A549 (cell line): ENCODE measurements at regions not wholly inside any gene's neighbourhood (a gene's known extent, or its start where the extent isn't known, plus 50 kb on each side); places are given as distances from the start of the nearest gene placed in this dataset.

Source experiments
- ATAC-seq, 2 experiments: fragments of 200-7000 bp in 1 of 2; fragments of >200 bp in 1 of 2; cut with Nextera tagmentation in 1 of 2; cut with Tn5 transposase in 1 of 2; 3 replicates each; pipeline versions ENCODE4 v1.8.0 to v1.9.1; 2018 to 2020; ENCODE audit warnings: mild to moderate bottlenecking in 1 of 2, moderate library complexity in 1 of 2
- CTCF ChIA-PET: fragments of 300-600 bp; sonication (Branson Sonifier 250); formaldehyde crosslinking; extraction: SDS; loops from one replicate; lab custom pipeline; 2021; ENCODE audit warnings: antibody characterized with exemption, inconsistent platforms; lab: Yijun Ruan, JAX
- POLR2A ChIA-PET: fragments of 350-600 bp; formaldehyde crosslinking; extraction: SDS; loops from one replicate; lab custom pipeline; 2021; ENCODE audit warnings: antibody characterized with exemption, inconsistent platforms; lab: Yijun Ruan, JAX
- DNase-seq, 2 experiments: peaks; one replicate each; pipeline versions ENCODE4 v3.0.0 to v3.0.0-alpha.2; 2011 to 2016; ENCODE audit warnings: low read depth in 1 of 2, low spot score in 1 of 2
- FAIRE-seq: peaks from 2 replicates; lab custom pipeline; 2011; peaks lifted over from hg19 to GRCh38; lab: Jason Lieb, UNC
- H3K27ac ChIP-seq, 2 experiments: fragments of >200 bp; sonication (Bioruptor Twin); formaldehyde crosslinking; 3 replicates each; pipeline ENCODE4 v1.5.1; 2016 to 2017
- H3K4me1 ChIP-seq: fragments of >200 bp; sonication (Bioruptor Twin); formaldehyde crosslinking; 3 replicates; pipeline ENCODE4 v1.6.1; 2016
- H3K4me2 ChIP-seq: fragments of >200 bp; sonication (Bioruptor Twin); formaldehyde crosslinking; 3 replicates; pipeline ENCODE4 v1.6.1; 2016
- H3K4me3 ChIP-seq: fragments of >200 bp; sonication (Bioruptor Twin); formaldehyde crosslinking; 3 replicates; pipeline ENCODE4 v1.5.1; 2016
- H3K9me3 ChIP-seq: fragments of >200 bp; sonication (Bioruptor Twin); formaldehyde crosslinking; 3 replicates; pipeline ENCODE4 v1.6.1; 2016
- ATOH8 ChIP-seq: fragments of 250-450 bp; sonication (Bioruptor Pico); IDR thresholded peaks from 2 replicates; pipeline ENCODE4 v1.5.0; 2020; ENCODE audit warnings: low read depth, mild to moderate bottlenecking, moderate library complexity
- BCL3 ChIP-seq: fragments of >200 bp; sonication (Bioruptor Twin); formaldehyde crosslinking; IDR thresholded peaks from 3 replicates; pipeline ENCODE4 v1.6.1; 2016
- CBX8 ChIP-seq: fragments of 200-600 bp; sonication (generic); IDR thresholded peaks from 2 replicates; pipeline ENCODE4 v1.6.1; 2016
- EHMT2 ChIP-seq: fragments of 200-600 bp; sonication (generic); IDR thresholded peaks from 2 replicates; pipeline ENCODE4 v1.6.1; 2016; ENCODE audit warnings: antibody characterized with exemption, low read depth, mild to moderate bottlenecking, moderate library complexity
- ELK1 ChIP-seq: fragments of 150-350 bp; IDR thresholded peaks from 2 replicates; pipeline ENCODE4 v1.6.1; 2014; ENCODE audit warnings: low read depth, mild to moderate bottlenecking, low read length
- EP300 ChIP-seq, 2 experiments: fragments of >200 bp; sonication (Bioruptor Twin); formaldehyde crosslinking; IDR thresholded peaks; 2 replicates in 1 of 2; 3 replicates in 1 of 2; pipeline ENCODE4 v1.6.1; 2016 to 2017
- FOXS1 ChIP-seq: fragments of 250-450 bp; sonication (Bioruptor Pico); IDR thresholded peaks from 2 replicates; pipeline ENCODE4 v1.5.0; 2020; ENCODE audit warnings: mild to moderate bottlenecking, moderate library complexity
- HDAC2 ChIP-seq: fragments of 200-600 bp; sonication (generic); IDR thresholded peaks from 2 replicates; pipeline ENCODE4 v1.6.1; 2016
- HES2 ChIP-seq: fragments of >200 bp; sonication (Bioruptor Twin); formaldehyde crosslinking; IDR thresholded peaks from 2 replicates; pipeline ENCODE4 v1.6.1; 2016
- HMGXB4 ChIP-seq: fragments of 250-450 bp; sonication (Bioruptor Pico); IDR thresholded peaks from 2 replicates; pipeline ENCODE4 v1.5.0; 2021; ENCODE audit warnings: mild to moderate bottlenecking, moderate library complexity, borderline replicate concordance
- JUN ChIP-seq, 2 experiments: fragments of >200 bp; sonication (Bioruptor Twin); formaldehyde crosslinking; IDR thresholded peaks; 2 replicates in 1 of 2; 3 replicates in 1 of 2; pipeline ENCODE4 v1.6.1; 2016 to 2017
- JUNB ChIP-seq: fragments of >200 bp; sonication (Bioruptor Twin); formaldehyde crosslinking; IDR thresholded peaks from 2 replicates; pipeline ENCODE4 v1.6.1; 2016
- KDM1A ChIP-seq: fragments of 200-600 bp; sonication (generic); IDR thresholded peaks from 2 replicates; pipeline ENCODE4 v1.6.1; 2016; ENCODE audit warnings: low read depth, mild to moderate bottlenecking
- NR3C1 ChIP-seq: fragments of >200 bp; sonication (Bioruptor Twin); formaldehyde crosslinking; IDR thresholded peaks from 3 replicates; pipeline ENCODE4 v1.6.1; 2017
- POLR2AphosphoS2 ChIP-seq: conservative IDR thresholded peaks from 2 replicates; pipeline ENCODE4 v1.6.1; 2012; ENCODE audit warnings: low read length, improper control_type of control experiment, inconsistent platforms
- RNF2 ChIP-seq: fragments of 200-600 bp; sonication (generic); IDR thresholded peaks from 2 replicates; pipeline ENCODE4 v1.6.1; 2016; ENCODE audit warnings: low read depth, mild to moderate bottlenecking, antibody characterized with exemption, moderate library complexity, borderline replicate concordance
- SMC3 ChIP-seq: fragments of >200 bp; sonication (Bioruptor Twin); formaldehyde crosslinking; IDR thresholded peaks from 3 replicates; pipeline ENCODE4 v1.6.1; 2018; ENCODE audit warnings: inconsistent platforms
- SREBF2 ChIP-seq: fragments of 450-650 bp; IDR thresholded peaks from 2 replicates; pipeline ENCODE4 v1.6.1; 2014; ENCODE audit warnings: mild to moderate bottlenecking, moderate library complexity
- TFCP2L1 ChIP-seq: fragments of 250-450 bp; sonication (Bioruptor Pico); IDR thresholded peaks from 2 replicates; pipeline ENCODE4 v1.5.0; 2021; ENCODE audit warnings: mild to moderate bottlenecking
- TP53 ChIP-seq: fragments of 250-450 bp; sonication (Bioruptor Pico); IDR thresholded peaks from 2 replicates; pipeline ENCODE4 v1.5.0; 2021; ENCODE audit warnings: mild to moderate bottlenecking, moderate library complexity
- ZFP36 ChIP-seq: fragments of 450-650 bp; IDR thresholded peaks from 2 replicates; pipeline ENCODE4 v1.6.1; 2014; ENCODE audit warnings: borderline replicate concordance; ENCODE audit not compliant: partially characterized antibody
- ZNF302 ChIP-seq: fragments of 250-450 bp; sonication (Bioruptor Pico); IDR thresholded peaks from 2 replicates; pipeline ENCODE4 v1.9.0; 2021; ENCODE audit warnings: inconsistent platforms, mild to moderate bottlenecking, moderate library complexity
- ZSCAN20 ChIP-seq: fragments of 250-450 bp; sonication (Bioruptor Pico); IDR thresholded peaks from 2 replicates; pipeline ENCODE4 v1.8.0; 2022; ENCODE audit warnings: mild to moderate bottlenecking, moderate library complexity
- WGBS: methylation state at CpG from one replicate; pipeline ENCODE4 v1.1.6; 2017; ENCODE audit errors: missing lambda C conversion rate; 5-methylcytosine and 5-hydroxymethylcytosine counted together
- TF ChIP-seq, protein P1 (sequence below): fragments of 450-650 bp; IDR thresholded peaks from 2 replicates; pipeline ENCODE4 v1.6.1; 2014; ENCODE audit warnings: antibody characterized with exemption
- TF ChIP-seq, protein P2 (sequence below): IDR thresholded peaks from 2 replicates; pipeline ENCODE4 v1.6.1; 2012

- ChIA-PET CTCF (no interaction called here), POLR2A (no interaction called here)
- Histone ChIP-seq H3K9me3 (no peaks in the 10 kb centered on the region), H3K27ac (no peak overlapping the region), H3K4me3 (no peak overlapping the region), H3K4me1 (no peaks in the 10 kb centered on the region), H3K4me2 (no peak overlapping the region)
- 100% methylated on average over 1 of the region's 1 CpG for WGBS
- TF ChIP-seq ATOH8 (no peak), ZFP36 (no peak)
- ATAC-seq, result no peak
- DNase-seq, result no peak
- no peak for FAIRE-seq
Observed at GRCh38 chr11:130808541-130808940, 107.7 kb downstream of the SNX19 start.

DNA sequence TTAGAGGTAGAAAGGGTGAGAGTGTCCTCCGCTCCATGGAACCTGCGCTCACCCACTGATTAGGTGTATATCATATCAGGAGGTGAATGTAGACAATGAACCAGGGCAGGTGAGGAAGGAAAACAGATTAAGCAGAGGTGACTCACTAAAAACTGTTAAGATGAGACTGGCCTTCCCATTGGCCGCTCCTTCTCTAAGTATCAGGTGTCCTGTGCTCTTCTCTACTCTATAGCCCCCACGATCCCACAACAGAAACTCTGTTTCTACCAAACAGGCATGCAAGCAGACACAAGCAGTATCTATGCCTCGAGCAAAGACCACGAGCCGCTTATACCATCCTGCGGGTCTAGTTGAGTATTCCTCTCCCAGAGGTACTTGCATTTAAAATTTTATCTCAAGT, 103.1 kb downstream of the SNX19 start:
- Histone ChIP-seq H3K9me3 (no peaks in the 10 kb centered on the region), H3K4me2 (no peak overlapping the region), H3K27ac (no peak overlapping the region), H3K4me3 (no peak overlapping the region), H3K4me1 (peaks cover 16% of the 10 kb centered on the region)
- CTCF ChIA-PET, result interaction anchor here (1.2 to 3.9 kb wide), 3 partner anchors 11 to 382 kb away, joined by 3 to 11 read pairs (median 4); no protein-coding TSS in a partner anchor
- no peak for DNase-seq
- POLR2A ChIA-PET, result no interaction called here
- no peak for FAIRE-seq
- 83% methylated on average over 8 of the region's 8 CpGs for WGBS
- TF ChIP-seq HMGXB4, result no peak
- TF ChIP-seq EHMT2, result no peak
- no peak for TF ChIP-seq FOXS1
- no peak for TF ChIP-seq HES2
- no peak for TF ChIP-seq TFCP2L1 (CRISPR knock-in tag)
- no peak for TF ChIP-seq ZNF302
- no peak for TF ChIP-seq SMC3
- no peak for TF ChIP-seq BCL3
- no peak for TF ChIP-seq RNF2
- no peak for ATAC-seq

GRCh38 chr11:130813638-130814037, 102.6 kb downstream of the SNX19 start:
- no peak overlapping the region for H3K4me3 ChIP-seq
- peaks cover 16% of the 10 kb centered on the region for H3K4me1 ChIP-seq
- no peak for FAIRE-seq
- ChIA-PET CTCF (interaction anchor here (1.2 to 3.9 kb wide), 2 partner anchors 14 to 383 kb away, joined by 4 to 11 read pairs; no protein-coding TSS in a partner anchor), POLR2A (no interaction called here)
- no peak for DNase-seq
- H3K4me2 ChIP-seq, result no peak overlapping the region
- H3K9me3 ChIP-seq, result no peaks in the 10 kb centered on the region
- no peak for ATAC-seq
- 63% methylated on average over 3 of the region's 3 CpGs for WGBS
- no peak overlapping the region for H3K27ac ChIP-seq
- TF ChIP-seq SREBF2, result no peak
- no peak for TF ChIP-seq CBX8
- no peak for TF ChIP-seq ELK1
- TF ChIP-seq TP53 (CRISPR knock-in tag), result no peak
- TF ChIP-seq JUNB, result no peak
- TF ChIP-seq JUN (IDR thresholded peaks at IDR 0.05), result no peak
- no peak for TF ChIP-seq POLR2AphosphoS2
- TF ChIP-seq RNF2, result no peak
- no peak for TF ChIP-seq HDAC2
- no peak for TF ChIP-seq ZSCAN20 (CRISPR knock-in tag)
- TF ChIP-seq HMGXB4, result no peak
- TF ChIP-seq EP300 (IDR thresholded peaks at IDR 0.05), result no peak
- TF ChIP-seq NR3C1, result no peak
- TF ChIP-seq, protein P1, sequence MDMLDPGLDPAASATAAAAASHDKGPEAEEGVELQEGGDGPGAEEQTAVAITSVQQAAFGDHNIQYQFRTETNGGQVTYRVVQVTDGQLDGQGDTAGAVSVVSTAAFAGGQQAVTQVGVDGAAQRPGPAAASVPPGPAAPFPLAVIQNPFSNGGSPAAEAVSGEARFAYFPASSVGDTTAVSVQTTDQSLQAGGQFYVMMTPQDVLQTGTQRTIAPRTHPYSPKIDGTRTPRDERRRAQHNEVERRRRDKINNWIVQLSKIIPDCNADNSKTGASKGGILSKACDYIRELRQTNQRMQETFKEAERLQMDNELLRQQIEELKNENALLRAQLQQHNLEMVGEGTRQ, result no peak
- no peak for TF ChIP-seq KDM1A
- TF ChIP-seq, protein P2, sequence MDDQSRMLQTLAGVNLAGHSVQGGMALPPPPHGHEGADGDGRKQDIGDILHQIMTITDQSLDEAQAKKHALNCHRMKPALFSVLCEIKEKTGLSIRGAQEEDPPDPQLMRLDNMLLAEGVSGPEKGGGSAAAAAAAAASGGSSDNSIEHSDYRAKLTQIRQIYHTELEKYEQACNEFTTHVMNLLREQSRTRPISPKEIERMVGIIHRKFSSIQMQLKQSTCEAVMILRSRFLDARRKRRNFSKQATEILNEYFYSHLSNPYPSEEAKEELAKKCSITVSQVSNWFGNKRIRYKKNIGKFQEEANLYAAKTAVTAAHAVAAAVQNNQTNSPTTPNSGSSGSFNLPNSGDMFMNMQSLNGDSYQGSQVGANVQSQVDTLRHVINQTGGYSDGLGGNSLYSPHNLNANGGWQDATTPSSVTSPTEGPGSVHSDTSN, result no peak
- TF ChIP-seq EHMT2, result no peak
